Ascending aorta (tissue), 2 donors: ENCODE measurements at regions not wholly inside any gene's neighbourhood (a gene's known extent, or its start where the extent isn't known, plus 50 kb on each side); places are given as distances from the start of the nearest gene placed in this dataset.

Experiments
- DNase-seq, 2 donors: peaks; one replicate each; pipeline ENCODE4 v3.0.0-alpha.2; 2019; ENCODE audit warnings: low spot score in 2 of 2
- H3K27ac ChIP-seq, 2 donors: fragments of 200-600 bp; sonication (generic); one replicate each; pipeline ENCODE4 v1.5.1; 2016 to 2017; ENCODE audit warnings: mild to moderate bottlenecking in 1 of 2
- H3K27me3 ChIP-seq: fragments of 200-600 bp; sonication (generic); one replicate; pipeline ENCODE4 v1.5.1; 2017
- H3K36me3 ChIP-seq, 2 donors: fragments of 200-600 bp; sonication (generic); one replicate each; pipeline ENCODE4 v1.5.1; 2016
- H3K4me1 ChIP-seq, 2 donors: fragments of 200-600 bp; sonication (generic); one replicate each; pipeline ENCODE4 v1.5.1; 2016 to 2017; ENCODE audit warnings: mild to moderate bottlenecking in 1 of 2
- H3K4me3 ChIP-seq, 2 donors: fragments of 200-600 bp; sonication (generic); one replicate each; pipeline ENCODE4 v1.5.1; 2016 to 2017; ENCODE audit warnings: mild to moderate bottlenecking in 1 of 2
- H3K9me3 ChIP-seq, 2 donors: fragments of 200-600 bp; sonication (generic); one replicate each; pipeline ENCODE4 v1.5.1; 2016
- intact Hi-C: fragments of 100-400 bp; cut with DNase I; formaldehyde crosslinking; loops from one replicate; pipeline ENCODE4 v1.15.1; 2023
- TF ChIP-seq, protein P1 (sequence below), 3 experiments: fragments of 200-600 bp in 2 of 3; fragments of 450-650 bp in 1 of 3; sonication (generic) in 2 of 3; IDR thresholded peaks; one replicate each; pipeline ENCODE4 v1.5.1; 2016 to 2019; ENCODE audit warnings: antibody characterized with exemption in 3 of 3, mild to moderate bottlenecking in 1 of 3, moderate library complexity in 1 of 3

DNA sequence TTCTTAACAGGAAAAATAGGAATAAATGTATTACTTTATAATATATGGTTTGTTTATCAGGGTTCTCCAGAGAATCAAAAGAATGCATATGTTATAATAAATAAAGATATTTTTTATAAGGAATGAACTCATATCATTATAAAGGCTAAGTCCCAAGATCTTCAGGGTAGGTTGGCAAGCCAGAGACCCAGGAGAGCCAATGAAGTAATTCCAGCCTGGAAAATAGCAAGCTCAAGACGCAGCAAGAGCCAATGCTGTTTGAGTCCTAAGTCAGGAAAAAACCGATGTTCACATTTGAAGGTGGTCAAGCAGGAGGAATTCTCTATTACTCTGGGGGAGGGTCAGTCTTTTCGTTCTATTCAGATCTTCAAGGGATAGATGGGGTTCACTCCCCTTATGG, 490.0 kb downstream of the PCDH20 start:
- intact Hi-C loops: no loop called here
- no peak for DNase-seq
- Histone ChIP-seq H3K27me3 (no peaks in the 10 kb centered on the region), H3K4me1 (no peaks in the 10 kb centered on the region), H3K4me3 (no peak overlapping the region), H3K36me3 (no peaks in the 10 kb centered on the region), H3K9me3 (no peaks in the 10 kb centered on the region), H3K27ac (no peak overlapping the region)
- TF ChIP-seq, protein P1, sequence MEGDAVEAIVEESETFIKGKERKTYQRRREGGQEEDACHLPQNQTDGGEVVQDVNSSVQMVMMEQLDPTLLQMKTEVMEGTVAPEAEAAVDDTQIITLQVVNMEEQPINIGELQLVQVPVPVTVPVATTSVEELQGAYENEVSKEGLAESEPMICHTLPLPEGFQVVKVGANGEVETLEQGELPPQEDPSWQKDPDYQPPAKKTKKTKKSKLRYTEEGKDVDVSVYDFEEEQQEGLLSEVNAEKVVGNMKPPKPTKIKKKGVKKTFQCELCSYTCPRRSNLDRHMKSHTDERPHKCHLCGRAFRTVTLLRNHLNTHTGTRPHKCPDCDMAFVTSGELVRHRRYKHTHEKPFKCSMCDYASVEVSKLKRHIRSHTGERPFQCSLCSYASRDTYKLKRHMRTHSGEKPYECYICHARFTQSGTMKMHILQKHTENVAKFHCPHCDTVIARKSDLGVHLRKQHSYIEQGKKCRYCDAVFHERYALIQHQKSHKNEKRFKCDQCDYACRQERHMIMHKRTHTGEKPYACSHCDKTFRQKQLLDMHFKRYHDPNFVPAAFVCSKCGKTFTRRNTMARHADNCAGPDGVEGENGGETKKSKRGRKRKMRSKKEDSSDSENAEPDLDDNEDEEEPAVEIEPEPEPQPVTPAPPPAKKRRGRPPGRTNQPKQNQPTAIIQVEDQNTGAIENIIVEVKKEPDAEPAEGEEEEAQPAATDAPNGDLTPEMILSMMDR (IDR thresholded peaks at IDR 0.05): no peak

DNA sequence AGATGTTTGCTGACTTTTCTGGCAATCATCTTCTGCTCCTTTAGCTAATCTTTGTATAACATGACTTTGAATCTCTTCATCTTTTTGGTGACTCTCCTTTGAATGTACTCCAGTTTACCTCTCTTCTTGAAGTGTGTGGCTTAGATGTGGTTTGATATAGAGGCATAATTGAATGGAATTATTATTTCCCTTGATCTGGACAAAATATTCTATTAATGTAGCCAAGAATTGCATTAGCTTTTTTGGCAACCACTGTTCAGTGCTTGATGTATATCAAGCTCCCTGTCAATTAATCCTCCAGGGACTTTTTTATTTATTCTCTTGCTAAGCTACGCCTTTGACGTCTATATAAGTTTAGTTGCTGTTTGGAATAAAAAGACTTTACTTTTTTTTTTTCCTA, 490.8 kb downstream of the PCDH20 start:
- Histone ChIP-seq H3K4me3 (no peak overlapping the region), H3K9me3 (no peaks in the 10 kb centered on the region), H3K4me1 (no peaks in the 10 kb centered on the region), H3K36me3 (no peaks in the 10 kb centered on the region), H3K27me3 (no peaks in the 10 kb centered on the region), H3K27ac (no peak overlapping the region)
- TF ChIP-seq, protein P1 (IDR thresholded peaks at IDR 0.05): no peak
- intact Hi-C loops: no loop called here
- DNase-seq: no peak

DNA sequence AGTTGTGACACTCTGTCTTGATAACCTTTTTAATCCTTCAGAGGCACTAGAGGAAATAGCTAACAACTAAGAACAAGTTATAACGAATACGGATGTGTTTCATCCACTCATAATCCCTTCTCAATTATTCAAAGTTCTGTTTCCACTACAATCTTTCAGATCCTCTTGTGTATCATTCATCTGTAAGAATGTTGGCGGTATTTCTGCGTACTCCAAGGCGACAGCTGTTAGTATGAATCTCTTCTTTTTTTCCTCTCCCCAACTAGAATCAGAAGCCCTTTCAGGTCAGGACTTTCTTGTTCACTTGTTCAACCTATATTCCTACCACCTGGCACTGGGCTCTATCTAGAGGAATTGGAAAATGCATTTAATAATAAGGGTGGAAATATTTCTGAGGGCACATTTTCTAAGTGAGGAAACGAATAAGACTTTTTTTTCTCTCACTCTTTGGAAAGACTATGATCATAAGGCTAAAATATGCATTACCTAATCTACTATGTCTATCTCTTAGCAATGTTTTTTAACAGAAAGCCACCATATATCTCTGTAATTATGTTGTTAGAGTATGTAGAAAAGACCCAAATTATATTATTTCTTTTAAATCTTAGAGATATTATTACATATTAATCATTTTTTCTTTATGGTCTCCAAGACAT, 492.9 kb downstream of the PCDH20 start:
- Histone ChIP-seq H3K27ac (no peak overlapping the region), H3K27me3 (no peaks in the 10 kb centered on the region), H3K9me3 (no peaks in the 10 kb centered on the region), H3K4me3 (no peak overlapping the region), H3K4me1 (no peaks in the 10 kb centered on the region), H3K36me3 (no peaks in the 10 kb centered on the region)
- no peak for DNase-seq
- intact Hi-C loops: no loop called here
- TF ChIP-seq, protein P1 (IDR thresholded peaks at IDR 0.05): no peak

DNA sequence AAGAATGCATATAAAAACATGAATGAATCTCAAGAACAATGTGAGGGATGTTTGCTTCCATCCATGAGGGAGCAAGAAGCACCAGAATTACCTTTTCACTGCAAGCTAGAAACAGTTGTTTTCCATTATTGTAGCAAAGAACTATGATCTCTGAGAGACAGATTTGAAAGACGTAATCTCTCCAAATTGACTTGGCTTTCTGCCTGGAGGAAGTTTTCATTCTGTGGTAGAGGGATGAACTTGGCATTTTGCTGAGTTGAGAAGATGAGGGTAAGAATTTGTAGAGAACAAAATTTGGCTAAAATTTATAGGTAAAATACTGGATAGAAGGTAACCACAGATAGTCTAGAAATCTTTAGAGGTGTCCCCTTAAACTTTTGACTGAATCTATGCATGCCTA, 496.8 kb downstream of the TDRD3 start:
- Histone ChIP-seq H3K9me3 (no peaks in the 10 kb centered on the region), H3K36me3 (no peaks in the 10 kb centered on the region), H3K27me3 (no peaks in the 10 kb centered on the region), H3K27ac (no peak overlapping the region), H3K4me3 (no peak overlapping the region), H3K4me1 (peaks cover 0 to 4% of the 10 kb centered on the region in 2 donors)
- intact Hi-C loops: no loop called here
- TF ChIP-seq, protein P1 (IDR thresholded peaks at IDR 0.05): no peak
- DNase-seq: no peak

DNA sequence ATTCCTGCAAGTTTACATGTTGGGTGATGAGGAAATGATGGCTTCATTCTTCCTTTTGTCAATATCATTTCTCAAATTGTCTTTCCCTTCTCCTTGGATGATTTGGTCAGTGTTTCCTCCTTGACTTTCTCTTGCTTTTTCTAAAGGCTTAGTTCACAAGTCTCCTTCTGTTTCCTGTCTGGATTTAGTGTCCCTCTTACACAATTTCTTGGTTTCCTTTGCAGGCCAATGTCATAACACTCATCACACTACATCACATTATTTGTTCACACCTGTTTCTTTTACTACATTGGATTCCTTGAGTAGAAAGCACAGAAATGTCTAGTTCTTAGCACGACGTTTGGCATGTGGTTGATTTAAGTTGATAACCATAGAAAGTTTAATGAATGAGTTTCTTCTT, 490.7 kb downstream of the TDRD3 start:
- Histone ChIP-seq H3K4me1 (no peaks in the 10 kb centered on the region), H3K4me3 (no peak overlapping the region), H3K27me3 (no peaks in the 10 kb centered on the region), H3K27ac (no peak overlapping the region), H3K36me3 (no peaks in the 10 kb centered on the region), H3K9me3 (no peaks in the 10 kb centered on the region)
- intact Hi-C loops: no loop called here
- TF ChIP-seq, protein P1 (IDR thresholded peaks at IDR 0.05): no peak
- DNase-seq: no peak

DNA sequence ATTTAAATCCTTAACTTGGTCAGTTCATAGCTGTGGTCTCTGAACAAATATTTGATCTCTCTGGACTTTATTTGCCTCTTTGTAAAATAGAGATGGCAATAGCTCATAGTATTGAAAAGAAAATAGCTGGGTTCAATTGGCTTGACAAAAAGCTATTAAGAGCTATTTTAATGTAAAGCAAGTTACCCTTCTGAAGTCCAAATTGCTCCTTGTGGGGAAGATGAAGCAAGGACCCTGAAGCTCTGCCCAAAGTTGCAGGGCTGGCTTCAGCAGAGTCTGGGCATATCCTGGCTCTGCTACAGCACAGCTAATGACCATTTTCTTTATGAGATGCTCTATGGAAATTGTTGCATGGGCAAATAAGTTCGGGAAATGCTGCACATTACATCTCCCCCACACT, 484.5 kb downstream of the TDRD3 start:
- Histone ChIP-seq H3K9me3 (no peaks in the 10 kb centered on the region), H3K4me3 (no peak overlapping the region), H3K27me3 (no peaks in the 10 kb centered on the region), H3K36me3 (no peaks in the 10 kb centered on the region), H3K4me1 (no peaks in the 10 kb centered on the region), H3K27ac (no peak overlapping the region)
- intact Hi-C loops: no loop called here
- no peak for DNase-seq
- TF ChIP-seq, protein P1 (IDR thresholded peaks at IDR 0.05): no peak
